ENCODE measurements at regions not wholly inside any gene's neighbourhood (a gene's known extent, or its start where the extent isn't known, plus 50 kb on each side); places are given as distances from the start of the nearest gene placed in this dataset.

DNA sequence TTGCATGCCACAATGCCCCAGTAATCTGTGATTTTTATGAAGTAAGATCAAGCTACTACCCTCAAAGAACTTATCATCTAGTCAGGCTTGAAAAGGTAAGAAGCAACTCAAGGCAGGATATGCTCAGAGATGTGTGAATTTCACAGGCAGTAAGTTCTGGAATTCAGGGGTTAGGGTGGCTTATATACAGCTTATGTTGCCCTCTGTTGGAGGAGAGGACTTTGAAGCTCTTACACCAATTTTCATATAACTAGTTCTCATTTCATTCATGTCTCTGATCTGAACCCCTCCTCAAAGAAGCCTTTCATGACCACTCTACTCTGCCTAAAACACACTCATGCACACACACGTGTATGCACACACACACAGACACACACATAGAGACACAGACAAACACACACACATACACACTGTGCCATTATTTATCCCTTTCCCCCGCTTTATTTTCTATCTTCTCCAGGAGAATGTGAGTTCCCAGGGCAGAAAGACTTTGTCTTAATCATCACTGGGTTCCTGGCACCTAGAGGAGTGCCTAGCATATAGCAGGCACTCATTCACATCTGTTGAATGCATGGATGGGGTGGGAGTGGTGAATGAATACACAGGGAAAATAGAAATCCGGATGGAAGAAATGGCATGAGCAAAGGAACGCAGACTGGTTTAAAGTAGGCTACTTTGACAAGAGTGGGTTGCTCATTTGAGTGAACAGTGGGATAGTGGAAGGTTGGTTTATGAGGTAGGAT lies 220.7 kb upstream of the ZBED5 start:
- no peak for DNase-seq (ENCODE audit: low read depth in 2 of 2)

DNA sequence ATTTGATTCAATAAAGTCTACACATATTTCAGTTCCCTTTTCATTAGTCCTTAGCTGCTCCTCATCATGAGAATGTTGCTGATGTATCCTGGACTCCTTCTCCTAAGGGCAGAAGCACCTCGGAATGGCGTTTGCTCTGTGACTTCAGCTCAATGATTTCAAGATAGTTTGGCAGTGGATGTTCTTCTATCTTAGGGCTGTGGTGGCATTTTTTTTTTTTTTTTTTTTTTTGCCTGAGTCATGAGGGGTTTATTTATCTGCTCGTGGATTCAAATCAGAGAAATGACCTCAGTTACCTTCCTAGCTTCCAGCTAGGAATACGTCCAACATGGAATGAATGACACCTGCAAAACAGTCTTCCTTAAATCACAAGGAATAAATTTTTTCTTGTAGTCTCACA lies 220.0 kb upstream of the ZBED5 start:
- no peak for DNase-seq (ENCODE audit: low read depth in 2 of 2)

DNA sequence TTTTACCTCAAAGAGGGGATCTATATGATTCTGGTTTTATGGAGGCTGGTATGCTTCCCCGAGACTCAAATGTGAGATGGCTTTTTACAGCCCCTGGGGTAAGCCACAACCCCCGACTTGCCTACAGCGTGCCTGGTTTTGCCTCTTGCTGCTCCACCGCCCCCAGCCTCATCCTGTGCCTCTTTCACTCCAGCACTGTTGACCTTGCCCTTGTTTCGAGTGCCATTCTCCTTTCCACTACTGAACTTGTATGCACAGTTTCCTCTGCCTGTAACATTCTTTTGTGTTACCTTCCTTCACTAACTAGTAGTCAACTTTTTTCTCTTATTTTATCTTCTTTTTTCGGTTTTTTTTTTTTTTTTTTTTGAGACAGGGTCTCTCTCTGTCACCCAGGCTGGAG lies 219.0 kb upstream of the ZBED5 start:
- no peak for DNase-seq (ENCODE audit: low read depth in 2 of 2)

DNA sequence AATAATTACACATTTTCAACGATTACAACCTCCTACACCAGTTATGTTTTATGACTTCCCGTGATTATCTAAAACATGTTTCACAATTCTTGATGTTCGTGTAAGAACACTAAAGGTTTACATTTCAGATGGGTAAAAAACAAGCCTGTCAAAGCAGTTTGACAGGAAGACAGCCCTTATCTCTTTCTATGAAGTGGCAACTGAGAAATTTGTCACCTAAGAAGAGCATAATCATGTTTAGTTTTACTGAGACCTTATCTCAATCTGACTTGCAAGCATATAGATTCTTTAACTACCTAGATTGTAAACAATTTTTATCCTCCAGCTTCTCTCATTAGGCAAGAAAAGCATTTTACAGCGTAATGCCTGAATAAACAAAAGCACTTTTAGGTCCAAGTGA lies 218.4 kb upstream of the ZBED5 start:
- DNase-seq (ENCODE audit: low read depth in 2 of 2), result no peak

DNA sequence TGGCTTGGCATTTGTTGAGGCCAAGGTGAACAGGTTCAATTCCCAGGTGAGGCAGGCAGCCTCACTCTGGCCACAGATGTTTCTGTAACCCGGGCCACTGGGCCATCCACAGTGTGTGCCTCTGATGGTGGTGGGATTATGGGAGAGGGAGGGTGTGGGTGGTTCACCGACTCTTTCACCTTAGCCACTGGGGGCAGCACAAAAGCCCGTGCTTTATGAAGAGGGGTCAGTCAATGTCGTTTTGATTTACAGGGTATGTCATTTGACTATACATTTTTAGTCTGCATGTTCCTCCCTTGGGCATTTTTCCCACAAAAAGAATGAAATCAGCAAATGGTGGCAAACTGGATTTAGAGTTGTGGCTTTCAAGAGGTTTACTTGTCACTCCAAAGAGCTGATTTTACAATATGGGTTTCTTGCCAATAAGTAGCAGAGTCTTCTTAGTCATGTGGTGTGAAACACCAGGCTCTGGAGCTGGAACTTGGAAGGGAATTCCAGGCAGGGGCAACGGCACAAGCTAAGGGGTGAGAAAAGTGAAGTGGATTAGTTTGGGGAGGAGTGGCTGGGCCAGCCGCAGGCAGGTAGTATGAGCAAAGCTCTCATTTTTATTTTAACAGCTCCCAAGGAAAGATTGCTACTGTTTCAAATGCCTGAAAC lies 217.8 kb upstream of the ZBED5 start:
- no peak for DNase-seq (ENCODE audit: low read depth in 2 of 2)

DNA sequence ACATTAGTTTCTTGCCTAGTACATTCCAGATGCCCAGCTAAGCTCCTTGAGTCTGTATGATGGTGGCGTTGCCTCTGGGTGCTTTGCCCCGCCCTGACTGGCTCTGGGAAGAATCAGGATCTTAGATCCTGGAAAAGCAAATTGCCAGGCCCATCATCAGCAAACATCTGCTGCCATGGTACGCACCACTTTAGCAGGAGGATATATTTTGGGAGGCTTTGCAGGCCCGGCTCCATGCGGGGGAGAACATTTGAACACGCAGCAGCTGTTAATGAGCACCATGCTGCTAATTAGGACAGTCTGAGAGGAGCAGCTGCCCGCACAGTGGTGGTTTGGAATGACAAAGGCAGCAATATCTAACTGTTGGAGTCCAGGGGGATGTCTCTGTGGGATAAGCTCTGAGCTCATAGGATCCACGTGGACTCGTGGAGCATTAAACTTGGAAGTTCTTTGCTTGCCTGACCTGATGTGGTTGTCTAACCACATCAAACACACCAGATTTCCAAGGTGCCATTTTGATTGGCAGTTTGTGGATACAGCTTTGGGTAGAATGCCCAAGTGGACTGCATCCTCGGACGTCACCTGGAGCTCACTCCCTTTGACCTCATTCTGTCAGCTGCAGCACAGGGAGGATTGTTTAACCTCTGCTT lies 217.0 kb upstream of the ZBED5 start:
- no peak for DNase-seq (ENCODE audit: low read depth in 2 of 2)

DNA sequence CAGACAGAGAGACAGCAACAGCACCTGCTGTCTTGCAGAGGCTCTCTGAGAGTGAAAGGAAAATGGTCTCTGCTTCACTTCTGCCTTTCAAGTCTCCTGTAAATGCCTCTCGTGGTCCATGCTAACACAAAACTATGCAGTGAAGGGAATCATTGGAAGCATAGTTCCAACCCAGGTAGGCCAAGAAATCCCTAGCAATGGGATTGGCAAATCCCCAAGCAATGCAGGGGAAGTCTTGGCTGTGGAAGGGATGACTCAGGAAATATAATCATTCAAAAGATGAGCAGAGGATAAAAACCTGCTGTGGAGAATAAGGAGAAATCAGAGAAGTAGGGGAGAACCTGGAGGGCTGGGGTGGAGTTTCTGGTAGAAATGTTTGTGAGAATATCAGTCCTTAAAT lies 216.1 kb upstream of the ZBED5 start:
- DNase-seq (ENCODE audit: low read depth in 2 of 2), result no peak

DNA sequence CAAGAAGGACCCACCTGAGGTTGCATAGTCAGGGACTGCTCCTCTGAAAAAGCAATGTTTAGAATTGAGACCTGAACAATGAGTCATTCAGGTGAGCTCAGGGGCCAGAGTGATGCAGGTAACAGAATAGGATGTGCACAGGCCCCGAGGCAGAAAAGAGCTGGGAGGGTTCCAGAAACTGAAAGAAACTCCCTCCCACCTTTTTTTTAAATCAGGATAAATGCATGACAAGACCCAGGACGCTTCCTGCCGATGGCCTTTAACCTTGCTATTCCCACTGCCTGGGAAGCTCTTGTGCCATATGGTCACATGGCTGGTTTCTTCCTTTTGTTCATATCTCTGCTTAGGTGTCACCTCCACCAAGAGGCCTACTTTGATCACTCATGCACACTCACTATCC lies 214.2 kb upstream of the ZBED5 start:
- no peak for DNase-seq (ENCODE audit: low read depth in 2 of 2)

DNA sequence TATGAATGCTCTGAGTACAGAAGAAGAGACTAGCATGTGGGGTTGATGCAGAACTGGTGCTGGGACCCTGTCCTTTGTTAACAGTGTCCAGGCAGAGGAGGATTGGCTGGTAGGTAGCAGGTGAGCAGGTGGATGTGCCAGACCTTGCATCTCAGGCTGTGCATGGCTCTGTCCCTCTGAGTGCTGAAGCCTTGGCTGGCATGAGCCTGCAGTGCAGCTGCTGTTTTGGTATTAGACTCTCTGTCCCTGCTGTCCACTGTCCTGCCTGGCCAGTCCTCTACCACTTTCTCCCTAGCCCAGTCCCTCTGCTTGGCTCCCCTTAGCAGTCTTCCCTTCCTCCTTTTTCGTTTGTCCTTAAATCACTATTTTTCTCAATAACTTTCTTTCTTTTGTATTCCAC lies 213.6 kb upstream of the ZBED5 start:
- no peak for DNase-seq (ENCODE audit: low read depth in 2 of 2)

DNA sequence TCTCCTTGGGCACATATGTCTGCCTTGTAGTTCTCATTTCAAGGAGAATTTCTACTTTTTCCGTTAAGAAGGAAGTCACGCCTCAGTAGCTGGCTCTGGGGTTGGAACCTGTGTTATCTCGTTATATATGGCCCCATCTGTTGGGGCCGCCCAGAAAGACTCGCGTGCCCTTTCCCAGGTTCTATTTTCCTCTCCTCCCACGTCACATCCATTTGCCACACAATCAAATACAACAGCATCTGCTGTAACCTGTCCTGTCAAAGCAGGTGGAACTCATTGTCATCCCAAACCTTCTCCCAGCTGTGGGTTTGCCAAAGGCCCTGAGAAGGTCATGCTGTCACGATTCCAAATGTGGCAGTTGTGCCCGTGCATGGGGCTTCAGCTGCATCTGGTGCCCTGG lies 213.1 kb upstream of the ZBED5 start:
- no peak for DNase-seq (ENCODE audit: low read depth in 2 of 2)

DNA sequence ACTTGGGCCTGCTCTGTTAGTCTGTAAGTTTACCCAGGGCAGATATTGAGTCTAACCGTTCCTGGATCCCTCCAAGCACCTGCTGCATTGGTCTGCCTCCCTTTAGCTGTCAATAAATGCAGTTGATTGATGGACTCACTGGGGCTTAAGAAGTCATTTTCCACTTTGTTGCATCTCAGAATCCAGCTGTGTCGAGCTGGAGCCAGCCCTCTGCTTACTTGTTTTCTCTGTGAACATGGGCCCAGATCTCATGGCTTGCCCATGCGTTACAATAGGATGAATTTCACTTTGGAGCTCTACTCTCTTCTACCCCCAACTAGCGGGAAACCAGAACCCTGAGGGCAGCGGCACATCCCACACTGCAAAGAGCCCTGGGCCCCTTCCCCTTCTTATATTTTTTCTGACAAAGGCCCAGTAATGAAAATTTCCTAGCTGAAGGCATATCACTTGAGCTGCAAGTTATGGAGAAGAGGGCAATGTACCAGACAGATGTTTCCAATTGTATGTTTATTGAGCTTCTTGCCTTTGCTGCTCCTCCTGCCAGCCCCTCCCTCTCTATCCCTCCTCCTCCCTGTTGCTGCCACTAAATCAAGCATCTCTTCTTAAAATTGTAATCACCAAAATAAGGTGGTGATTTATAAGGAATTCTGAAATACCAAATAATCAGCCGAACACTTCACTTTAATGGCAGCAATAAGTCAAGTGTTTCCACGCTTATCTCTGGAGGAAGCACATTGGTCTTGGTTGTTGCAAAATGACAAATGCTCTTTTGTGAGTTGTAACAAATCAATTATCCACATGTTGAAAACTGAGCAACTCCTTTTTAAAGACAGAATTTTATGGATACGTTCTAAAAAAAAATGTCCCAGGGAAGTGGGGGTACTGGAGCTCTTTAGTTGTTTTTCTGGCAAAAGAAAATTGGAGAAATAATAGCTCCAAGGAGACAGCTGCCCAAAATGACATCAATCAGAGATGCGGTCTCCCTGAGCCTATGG lies 212.3 kb upstream of the ZBED5 start:
- peak in 1 of 2 experiments; percentile 4 for DNase-seq (ENCODE audit: low read depth in 2 of 2)

DNA sequence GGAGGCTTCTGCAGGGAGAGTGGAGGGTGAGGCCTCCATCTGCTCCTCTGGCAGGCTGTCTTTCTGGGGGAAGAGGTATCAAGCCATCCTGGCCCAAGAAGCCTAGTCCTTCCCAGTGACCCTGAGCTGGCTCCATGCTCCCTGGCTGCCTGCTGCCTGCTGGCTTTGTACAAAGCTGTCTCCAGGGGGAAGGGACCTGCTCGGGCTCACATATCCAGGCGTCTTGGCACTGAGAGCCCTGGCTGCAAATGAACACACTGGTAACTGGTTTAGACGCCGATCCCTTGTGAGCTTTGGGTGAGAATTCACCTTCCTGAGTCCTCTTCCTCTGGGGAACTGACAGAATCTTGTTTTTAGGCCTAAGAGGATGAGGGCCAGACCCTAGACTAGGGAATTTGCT lies 210.3 kb upstream of the ZBED5 start:
- no peak for DNase-seq (ENCODE audit: low read depth in 2 of 2)

DNA sequence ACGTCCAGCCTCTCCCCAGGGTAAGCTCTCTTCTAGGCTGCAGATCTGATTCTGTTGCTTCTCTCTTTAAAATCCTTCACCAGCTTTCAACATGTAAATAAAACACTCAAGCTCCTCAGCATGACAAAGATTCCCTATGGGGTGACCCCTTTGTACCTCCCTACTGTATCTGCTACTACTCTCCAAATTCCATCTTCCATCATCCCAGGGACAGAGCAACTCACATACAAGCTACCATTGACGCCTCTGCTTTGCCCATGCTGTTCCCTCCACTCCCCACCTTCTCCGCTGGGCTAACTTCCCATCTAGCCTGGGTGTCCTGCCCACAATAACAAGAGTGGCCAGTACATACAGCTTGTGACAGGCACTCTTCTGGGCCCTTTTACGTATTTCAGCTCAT lies 207.5 kb upstream of the ZBED5 start:
- DNase-seq (ENCODE audit: low read depth in 2 of 2), result no peak

DNA sequence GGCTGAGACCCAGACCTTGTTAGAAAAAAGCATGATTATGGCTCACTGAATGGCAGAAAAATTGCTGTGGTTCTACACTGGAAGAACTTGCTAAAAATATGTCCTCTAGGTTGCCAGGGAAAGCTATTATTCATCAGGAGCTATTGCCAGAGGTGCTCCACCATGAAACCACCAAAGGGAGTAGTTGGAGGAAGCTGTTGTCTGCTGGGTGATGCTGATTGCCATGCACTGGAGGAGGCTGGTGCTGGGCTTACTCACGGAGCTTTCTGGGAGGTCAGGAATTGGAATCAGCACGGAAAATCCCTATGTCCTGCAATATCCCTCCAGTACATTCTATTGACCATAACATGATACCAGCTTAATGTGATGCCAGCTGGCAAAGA lies 199.6 kb upstream of the ZBED5 start:
- no peak for DNase-seq (ENCODE audit: low read depth in 2 of 2)

DNA sequence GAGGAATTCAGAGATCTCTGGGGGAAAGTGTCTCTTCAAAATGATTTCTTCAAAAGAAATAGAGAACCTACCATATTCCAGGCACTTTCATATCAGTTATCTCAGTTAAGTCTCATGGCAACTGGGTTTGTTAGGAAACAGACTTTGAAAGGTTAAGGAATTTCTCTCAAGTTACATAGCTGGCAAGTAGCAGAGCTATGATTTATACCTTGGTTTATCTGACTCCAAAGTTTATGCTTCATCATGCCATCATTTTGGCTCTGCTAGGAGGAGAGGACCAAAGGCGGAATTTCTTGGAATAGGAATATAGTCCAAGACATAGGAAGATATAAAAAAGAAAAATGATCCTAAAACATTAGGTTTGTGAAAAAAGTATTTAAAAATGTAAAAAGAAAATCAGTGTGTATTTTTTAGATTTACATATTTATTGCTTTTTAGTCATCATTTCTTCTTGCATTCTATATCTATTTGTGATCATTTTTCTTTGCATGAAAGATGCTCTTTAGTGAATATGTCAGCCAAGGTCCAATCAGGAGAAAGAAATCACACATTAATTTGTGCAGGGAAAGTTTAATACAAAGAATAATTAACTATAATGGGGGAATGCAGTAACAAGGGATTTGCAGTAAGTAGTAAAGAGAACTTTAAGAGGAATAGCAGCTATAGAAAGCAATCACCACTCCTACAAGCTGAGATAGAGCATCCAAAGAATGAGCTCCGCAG lies 199.1 kb upstream of the ZBED5 start:
- no peak for DNase-seq (ENCODE audit: low read depth in 2 of 2)

DNA sequence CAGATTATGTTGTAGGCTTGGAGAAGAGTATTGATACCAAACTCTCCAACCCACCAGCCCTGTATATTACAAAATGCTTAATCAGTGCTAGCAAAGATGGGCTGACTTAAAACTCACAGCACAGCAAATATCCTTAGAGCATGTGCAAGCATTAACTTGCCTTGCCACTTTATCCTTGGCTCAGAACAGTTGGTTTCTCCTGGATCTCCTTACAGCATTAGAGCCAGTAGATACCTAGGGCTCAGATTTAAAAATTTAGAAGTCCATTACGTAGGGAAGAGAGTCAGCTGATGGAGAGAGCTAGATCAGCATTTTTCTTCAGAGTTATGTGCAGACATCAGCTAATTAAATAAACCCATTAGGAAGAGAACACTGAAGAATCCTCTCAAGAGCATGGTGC lies 198.5 kb upstream of the ZBED5 start:
- no peak for DNase-seq (ENCODE audit: low read depth in 2 of 2)

DNA sequence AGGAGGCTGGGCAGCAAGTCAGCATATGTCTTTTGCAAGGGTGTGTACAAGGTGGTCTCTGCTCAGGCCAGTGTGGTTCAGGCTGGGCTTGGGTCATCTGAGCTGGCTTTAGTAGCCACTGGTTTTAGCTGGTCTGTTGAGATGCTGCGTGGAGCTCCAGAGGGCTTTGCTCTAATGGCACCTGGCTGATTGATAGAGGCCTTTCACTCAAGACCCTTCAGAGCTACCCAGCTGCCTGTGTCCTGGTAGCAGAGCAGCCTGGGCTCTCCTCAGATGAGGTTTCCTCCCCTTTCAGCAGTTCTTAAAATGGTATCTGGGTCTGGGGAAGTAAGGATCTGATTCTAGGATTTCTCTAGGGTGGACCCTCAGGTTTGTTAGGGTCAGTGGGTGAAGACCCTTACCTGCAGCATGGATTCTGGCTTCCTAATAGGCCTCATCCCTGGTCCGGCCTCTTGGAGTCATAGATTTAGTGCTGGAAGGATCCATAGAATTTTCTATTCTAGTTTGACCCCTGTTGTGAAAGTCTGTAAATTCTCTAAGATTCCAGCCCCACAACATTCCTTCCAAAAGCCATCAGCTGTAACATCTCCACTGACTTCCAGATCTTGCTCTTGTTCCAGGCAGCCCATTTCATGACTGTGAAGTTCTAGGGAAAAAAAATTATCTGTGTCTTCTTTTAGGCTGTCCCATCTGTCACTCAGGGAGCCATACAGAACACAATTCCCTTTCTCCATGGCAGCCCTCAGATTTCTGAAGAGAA lies 190.2 kb upstream of the ZBED5 start:
- DNase-seq (ENCODE audit: low read depth in 2 of 2), result no peak

DNA sequence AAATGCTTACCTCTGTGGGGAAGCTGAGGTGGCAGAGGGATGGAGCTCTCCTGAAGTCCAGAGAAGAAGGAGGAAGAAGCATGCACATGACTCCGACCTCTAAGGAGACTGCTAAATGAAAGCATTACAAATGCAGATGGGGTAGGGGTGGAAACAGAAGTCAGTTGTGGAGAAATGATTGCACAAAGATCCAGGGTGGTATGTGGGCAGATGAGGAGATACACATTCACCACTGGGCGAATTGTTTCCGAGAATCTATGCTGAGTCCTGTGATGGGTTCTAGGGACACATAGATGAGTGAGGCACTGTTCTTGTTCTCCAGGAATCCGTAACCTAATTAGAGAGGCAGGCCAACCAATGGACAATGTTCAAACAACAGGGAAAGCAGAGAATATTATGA lies 188.9 kb upstream of the ZBED5 start:
- DNase-seq (ENCODE audit: low read depth in 2 of 2), result no peak

DNA sequence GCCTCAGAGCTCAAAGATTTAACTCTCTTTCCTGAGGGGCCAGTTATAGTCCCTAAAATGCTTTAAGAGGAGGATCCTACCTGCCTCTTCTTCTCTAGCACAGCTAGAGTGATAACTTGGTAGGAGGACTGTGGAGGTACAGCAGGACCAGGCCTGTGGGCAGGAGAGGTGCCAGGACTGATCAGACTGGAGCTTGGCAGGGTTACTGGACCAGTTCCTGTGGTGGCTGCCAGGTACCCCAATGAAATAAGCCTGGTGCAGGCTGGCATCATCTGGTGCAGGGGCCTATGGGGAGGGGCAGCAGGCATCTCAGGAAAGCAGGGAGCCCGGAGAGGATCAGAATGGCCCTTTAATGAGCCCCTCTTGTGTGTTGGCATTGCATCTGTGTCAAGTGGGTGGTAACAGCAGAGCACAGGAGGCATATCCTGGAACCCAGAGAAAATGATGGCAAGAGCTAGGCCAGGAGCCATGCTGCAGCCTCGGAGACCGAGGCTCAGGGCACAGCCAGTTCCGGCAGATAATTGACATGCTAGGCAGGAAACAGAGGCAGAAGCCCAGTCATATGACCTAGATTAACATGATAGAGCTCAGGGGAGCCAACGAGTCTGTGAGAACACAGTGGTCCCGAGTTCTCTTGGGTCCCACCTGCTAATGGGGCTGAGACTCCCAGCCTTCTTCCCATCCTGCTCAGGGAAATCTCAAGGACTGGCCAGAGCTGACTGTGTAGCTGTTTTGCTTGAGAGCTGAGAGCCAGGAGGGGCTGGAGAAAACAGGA lies 187.5 kb upstream of the ZBED5 start:
- DNase-seq (ENCODE audit: low read depth in 2 of 2), result no peak
